ENCODE measurements at regions not wholly inside any gene's neighbourhood (a gene's known extent, or its start where the extent isn't known, plus 50 kb on each side); places are given as distances from the start of the nearest gene placed in this dataset.

GRCh38 chr20:53849471-53850059 lies 220.8 kb downstream of the BCAS1 start:
- no peak for DNase-seq (ENCODE audit: low spot score)
- no peak overlapping the region for H3K4me3 ChIP-seq (ENCODE audit: low read depth in 1 of 3, low read length in 3 of 3)
- no peak overlapping the region for H3K9ac ChIP-seq (ENCODE audit: low read depth in 1 of 2, low read length in 2 of 2)
- TF ChIP-seq REST (IDR thresholded peaks at IDR 0.05) (no peak), HNF4A (conservative IDR thresholded peaks at IDR 0.05) (no peak), ZBTB33 (IDR thresholded peaks at IDR 0.05) (no peak), RAD21 (IDR thresholded peaks at IDR 0.05) (no peak), HNF4G (IDR thresholded peaks at IDR 0.05) (no peak), CTCF (IDR thresholded peaks at IDR 0.05; ENCODE audit: low read depth, low read length, missing input control) (no peak), FOXA2 (IDR thresholded peaks at IDR 0.05) (no peak), NR2F2 (IDR thresholded peaks at IDR 0.05) (no peak)
- H3K27me3 ChIP-seq (ENCODE audit: control insufficient read depth in 4 of 4, insufficient read depth in 4 of 4, low read length in 3 of 4): no peaks in the 10 kb centered on the region
- H3K36me3 ChIP-seq (ENCODE audit: control insufficient read depth in 4 of 4, insufficient read depth in 3 of 4, low read depth in 1 of 4, low read length in 3 of 4): no peaks in the 10 kb centered on the region
- 95% methylated on average over 12 of the region's 12 CpGs for WGBS
- H3K9me3 ChIP-seq (ENCODE audit: control insufficient read depth in 4 of 4, low read length in 3 of 4): no peaks in the 10 kb centered on the region
- H3K27ac ChIP-seq (ENCODE audit: low read depth in 1 of 2, low read length in 2 of 2): no peak overlapping the region
- H3K4me1 ChIP-seq (ENCODE audit: control insufficient read depth in 4 of 4, insufficient read depth in 4 of 4, low read length in 3 of 4): peaks cover 0 to 4% (median under 1%) of the 10 kb centered on the region in 4 donors

GRCh38 chr20:53848304-53848703 lies 222.1 kb downstream of the BCAS1 start:
- H3K4me1 ChIP-seq (ENCODE audit: control insufficient read depth in 4 of 4, insufficient read depth in 4 of 4, low read length in 3 of 4): peaks cover 0 to 4% (median under 1%) of the 10 kb centered on the region in 4 donors
- H3K36me3 ChIP-seq (ENCODE audit: control insufficient read depth in 4 of 4, insufficient read depth in 3 of 4, low read depth in 1 of 4, low read length in 3 of 4): no peaks in the 10 kb centered on the region
- H3K4me3 ChIP-seq (ENCODE audit: low read depth in 1 of 3, low read length in 3 of 3): no peak overlapping the region
- TF ChIP-seq TAF1 (conservative IDR thresholded peaks at IDR 0.05) (no peak), FOXA2 (IDR thresholded peaks at IDR 0.05) (no peak), GABPA (IDR thresholded peaks at IDR 0.05 in 1 of 2, conservative IDR thresholded peaks at IDR 0.05 in 1 of 2) (no peak), JUND (IDR thresholded peaks at IDR 0.05) (no peak), FOXA1 (IDR thresholded peaks at IDR 0.05) (no peak), NR2F2 (IDR thresholded peaks at IDR 0.05) (no peak), CTCF (IDR thresholded peaks at IDR 0.05; ENCODE audit: low read depth, low read length, missing input control) (no peak), HNF4A (conservative IDR thresholded peaks at IDR 0.05) (no peak), YY1 (IDR thresholded peaks at IDR 0.05) (no peak), MAX (IDR thresholded peaks at IDR 0.05) (no peak), ATF3 (IDR thresholded peaks at IDR 0.05) (no peak), HNF4G (IDR thresholded peaks at IDR 0.05) (no peak)
- 90% methylated on average over 4 of the region's 4 CpGs for WGBS
- no peak overlapping the region for H3K9ac ChIP-seq (ENCODE audit: low read depth in 1 of 2, low read length in 2 of 2)
- H3K27ac ChIP-seq (ENCODE audit: low read depth in 1 of 2, low read length in 2 of 2): no peak overlapping the region
- no peak for DNase-seq (ENCODE audit: low spot score)
- no peaks in the 10 kb centered on the region for H3K27me3 ChIP-seq (ENCODE audit: control insufficient read depth in 4 of 4, insufficient read depth in 4 of 4, low read length in 3 of 4)
- H3K9me3 ChIP-seq (ENCODE audit: control insufficient read depth in 4 of 4, low read length in 3 of 4): no peaks in the 10 kb centered on the region

Data from liver (tissue), 8 donors.